ENCODE measurements at regions not wholly inside any gene's neighbourhood (a gene's known extent, or its start where the extent isn't known, plus 50 kb on each side); places are given as distances from the start of the nearest gene placed in this dataset.

GRCh38 chr10:16242859-16243613 is 193.8 kb upstream of the PTER start:
- TF ChIP-seq, protein P1, sequence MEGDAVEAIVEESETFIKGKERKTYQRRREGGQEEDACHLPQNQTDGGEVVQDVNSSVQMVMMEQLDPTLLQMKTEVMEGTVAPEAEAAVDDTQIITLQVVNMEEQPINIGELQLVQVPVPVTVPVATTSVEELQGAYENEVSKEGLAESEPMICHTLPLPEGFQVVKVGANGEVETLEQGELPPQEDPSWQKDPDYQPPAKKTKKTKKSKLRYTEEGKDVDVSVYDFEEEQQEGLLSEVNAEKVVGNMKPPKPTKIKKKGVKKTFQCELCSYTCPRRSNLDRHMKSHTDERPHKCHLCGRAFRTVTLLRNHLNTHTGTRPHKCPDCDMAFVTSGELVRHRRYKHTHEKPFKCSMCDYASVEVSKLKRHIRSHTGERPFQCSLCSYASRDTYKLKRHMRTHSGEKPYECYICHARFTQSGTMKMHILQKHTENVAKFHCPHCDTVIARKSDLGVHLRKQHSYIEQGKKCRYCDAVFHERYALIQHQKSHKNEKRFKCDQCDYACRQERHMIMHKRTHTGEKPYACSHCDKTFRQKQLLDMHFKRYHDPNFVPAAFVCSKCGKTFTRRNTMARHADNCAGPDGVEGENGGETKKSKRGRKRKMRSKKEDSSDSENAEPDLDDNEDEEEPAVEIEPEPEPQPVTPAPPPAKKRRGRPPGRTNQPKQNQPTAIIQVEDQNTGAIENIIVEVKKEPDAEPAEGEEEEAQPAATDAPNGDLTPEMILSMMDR (IDR thresholded peaks at IDR 0.05), result no peak
- TF ChIP-seq POLR2A (IDR thresholded peaks at IDR 0.05), result no peak
